GM18861 (cell line): ENCODE measurements at regions not wholly inside any gene's neighbourhood (a gene's known extent, or its start where the extent isn't known, plus 50 kb on each side); places are given as distances from the start of the nearest gene placed in this dataset.
"Not testable (repeated sequence)": the region's sequence is repeated elsewhere in the genome, so short reads cannot be mapped to it uniquely, and the experiment has no call there.

Source experiments
- ATAC-seq: cut with Tn5 transposase; IDR thresholded peaks from one replicate; pipeline ENCODE4 v1.9.1; 2021; ENCODE audit not compliant: unreplicated experiment

- no peak for ATAC-seq
These were observed 809.4 kb downstream of the PRELID2 start for GRCh38 chr5:145025775-145026174.

- ATAC-seq = no peak
These were observed 820.0 kb downstream of the PRELID2 start for GRCh38 chr5:145015146-145015545.

DNA sequence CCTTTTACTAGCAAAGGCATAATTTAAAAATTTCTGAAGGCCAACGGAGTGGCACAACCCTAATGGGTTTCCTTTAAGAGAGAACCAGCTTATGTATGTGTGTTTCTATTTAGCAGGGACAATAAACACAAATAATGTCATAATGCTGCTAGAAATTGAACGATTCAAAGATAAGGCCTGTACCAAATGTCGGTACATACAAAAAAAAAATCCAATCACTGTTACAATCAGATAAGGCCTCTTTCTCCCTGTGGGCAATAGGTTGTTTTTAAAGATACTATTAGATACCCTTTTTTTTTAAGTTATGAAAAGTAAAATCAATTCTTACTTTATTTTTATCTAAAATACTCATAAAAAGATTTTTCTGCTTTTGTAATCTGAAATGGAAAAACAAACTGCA is 821.0 kb downstream of the PRELID2 start:
- ATAC-seq = no peak

DNA sequence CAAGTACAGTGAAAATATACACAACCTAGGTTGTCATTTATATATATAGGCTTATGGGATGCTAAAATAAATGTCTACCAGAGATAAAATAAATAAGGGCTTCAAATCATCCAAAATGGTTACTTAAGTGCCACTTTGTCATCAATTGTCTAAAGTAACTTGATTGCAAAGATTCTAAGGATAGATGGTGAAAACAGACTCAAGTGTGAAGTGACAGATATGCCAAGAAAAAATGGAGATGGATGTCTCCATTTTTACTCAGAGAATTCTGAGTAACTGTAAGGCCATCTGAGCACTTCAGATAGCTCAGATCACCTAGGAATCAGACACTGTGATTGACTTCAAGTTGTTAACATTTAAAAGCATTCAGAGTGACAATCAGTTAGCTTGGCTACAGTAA is 824.3 kb downstream of the PRELID2 start:
- ATAC-seq = no peak

DNA sequence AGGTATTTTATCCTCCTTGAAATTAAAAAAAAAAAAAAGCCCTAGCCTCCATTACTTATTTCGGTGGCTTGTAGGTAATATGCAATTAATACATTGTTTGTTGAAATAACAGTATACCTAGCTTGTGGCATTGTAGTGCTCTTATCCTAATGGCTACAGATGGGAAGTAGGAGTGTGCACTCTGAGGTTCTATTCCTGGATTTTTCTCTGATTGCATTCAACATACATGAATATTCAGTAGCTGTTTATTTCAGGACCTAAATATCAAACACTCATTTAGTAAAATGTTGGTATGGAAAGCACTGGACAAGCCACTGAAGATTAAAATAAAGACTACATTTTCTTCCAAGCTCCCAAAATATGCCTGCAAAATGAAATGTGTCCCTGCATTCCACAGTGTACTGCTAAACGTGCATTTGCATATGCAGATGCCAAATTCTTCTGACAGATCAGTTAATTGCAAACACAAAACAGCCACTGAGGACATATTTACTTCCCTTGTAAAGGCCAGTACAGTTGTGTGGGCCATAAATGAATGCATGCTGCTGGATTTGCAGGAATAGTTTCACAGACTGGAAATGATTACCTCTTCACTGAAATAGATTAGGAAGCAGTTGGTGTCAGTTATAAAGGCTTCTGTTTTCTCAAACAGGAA is 826.1 kb downstream of the PRELID2 start:
- ATAC-seq = no peak

GRCh38 chr5:144994356-144994755 is 823.7 kb downstream of the KCTD16 start:
- ATAC-seq = not testable (repeated sequence)

GRCh38 chr5:144983101-144983500 is 812.4 kb downstream of the KCTD16 start:
- ATAC-seq = no peak

DNA sequence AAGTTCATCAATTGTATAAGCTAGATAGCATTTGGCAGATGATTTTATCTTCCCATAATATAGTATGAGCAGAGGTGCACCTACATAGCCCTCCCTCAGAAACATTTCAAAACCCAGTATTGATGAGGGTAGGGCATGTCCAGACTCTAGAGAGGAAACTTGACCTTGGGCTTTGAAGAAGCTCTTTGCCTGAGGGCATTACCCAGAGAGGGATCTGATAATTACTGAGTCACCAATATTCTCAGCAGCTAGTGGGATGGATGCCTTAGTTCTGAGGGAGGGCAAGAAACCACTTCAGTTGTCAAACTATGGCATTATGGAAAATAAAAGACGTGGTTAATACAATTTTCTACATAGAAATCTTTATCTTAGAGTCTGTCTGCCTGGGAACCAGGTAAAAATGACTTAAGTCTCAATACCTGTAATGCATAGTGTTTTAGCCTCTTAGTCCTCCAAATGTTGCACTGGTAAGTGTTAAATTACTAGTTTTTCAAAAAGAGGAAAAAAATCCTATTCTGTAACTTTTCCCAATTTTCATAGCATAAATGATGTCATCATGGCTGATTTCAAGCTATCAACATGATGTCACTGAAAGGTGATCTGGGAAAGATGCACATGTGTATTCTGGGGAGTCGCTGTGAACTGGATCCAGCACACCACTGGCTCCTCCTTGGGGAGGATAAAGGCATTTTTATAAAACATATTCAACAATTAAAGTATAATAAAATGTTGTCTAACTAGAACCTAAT is 809.0 kb downstream of the KCTD16 start:
- ATAC-seq = no peak

DNA sequence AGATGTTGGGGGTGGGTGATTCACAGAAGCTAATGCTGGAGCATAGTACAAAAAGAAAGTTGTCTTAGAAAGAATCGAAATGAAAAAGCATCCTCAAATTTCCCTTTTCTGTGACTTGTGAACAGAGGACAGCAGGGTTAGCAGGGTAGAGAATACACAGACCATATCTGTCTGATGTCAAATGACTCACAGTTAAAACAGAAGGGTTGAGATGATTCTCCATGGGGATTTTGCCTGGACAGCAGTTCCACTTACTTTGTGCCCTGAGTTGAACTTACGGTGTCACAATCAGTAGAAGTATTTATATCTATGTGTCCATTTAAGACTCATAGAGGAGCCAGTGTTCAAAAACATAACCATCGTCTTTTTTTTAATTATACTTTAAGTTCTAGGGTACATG is 801.6 kb downstream of the KCTD16 start:
- ATAC-seq = no peak

GRCh38 chr5:144971108-144971850 is 800.6 kb downstream of the KCTD16 start:
- ATAC-seq = no peak

DNA sequence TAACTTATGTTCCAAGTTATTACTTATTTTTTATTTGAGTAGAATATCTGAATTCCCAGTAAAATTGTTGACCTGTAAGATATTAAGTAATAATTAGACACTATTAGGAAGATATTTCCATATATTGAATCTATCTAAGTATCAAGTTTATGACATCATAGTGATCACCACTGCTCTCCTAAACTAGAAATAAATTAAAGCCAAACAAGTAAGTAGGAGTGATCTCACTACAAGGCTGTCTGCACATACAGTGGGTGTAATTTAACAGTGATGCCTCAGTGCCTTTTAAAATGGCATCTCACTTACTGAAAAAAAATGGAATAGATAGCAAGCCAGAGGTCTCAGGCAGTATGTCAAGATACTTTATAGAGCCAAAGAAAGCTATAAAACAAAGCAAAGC is 789.6 kb downstream of the KCTD16 start:
- ATAC-seq = no peak

GRCh38 chr5:144958002-144958401 is 787.3 kb downstream of the KCTD16 start:
- no peak for ATAC-seq

DNA sequence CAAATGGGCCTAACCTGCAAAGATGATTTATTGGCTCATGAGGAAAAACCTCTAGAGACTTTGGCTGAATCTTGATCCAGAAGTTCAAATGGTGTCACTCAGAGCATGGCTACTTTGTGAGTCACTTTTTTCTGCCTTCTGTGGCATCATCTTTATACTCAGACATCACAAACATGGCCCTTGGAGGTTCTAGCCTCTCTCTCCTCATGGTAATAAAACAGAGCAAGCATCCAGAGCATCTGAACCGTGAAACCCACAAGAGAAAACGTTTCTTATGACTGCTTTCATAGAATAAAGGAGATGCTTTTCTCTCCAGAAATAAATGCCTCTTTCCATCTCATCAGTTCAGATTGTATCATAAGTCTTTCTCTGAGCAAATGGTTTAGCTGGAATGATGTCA is 780.3 kb downstream of the KCTD16 start:
- no peak for ATAC-seq

DNA sequence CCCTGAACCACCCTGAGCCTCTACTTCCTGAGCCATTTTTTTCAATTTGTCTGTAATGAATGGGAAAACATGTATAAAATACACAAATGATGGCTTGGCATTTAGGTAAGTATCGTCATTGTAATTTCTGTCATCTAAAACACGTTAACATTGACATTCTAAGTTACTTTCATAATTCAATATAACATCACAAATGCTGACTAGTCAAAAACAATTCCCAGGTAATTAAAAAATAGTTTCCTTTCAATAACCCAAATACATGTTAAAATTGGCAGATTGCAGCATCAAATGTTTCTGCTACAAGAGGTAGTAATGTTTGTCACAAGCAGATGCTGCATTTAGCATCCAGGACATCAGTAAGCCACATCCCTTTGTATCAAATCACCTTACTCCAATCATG is 776.4 kb downstream of the KCTD16 start:
- no peak for ATAC-seq

DNA sequence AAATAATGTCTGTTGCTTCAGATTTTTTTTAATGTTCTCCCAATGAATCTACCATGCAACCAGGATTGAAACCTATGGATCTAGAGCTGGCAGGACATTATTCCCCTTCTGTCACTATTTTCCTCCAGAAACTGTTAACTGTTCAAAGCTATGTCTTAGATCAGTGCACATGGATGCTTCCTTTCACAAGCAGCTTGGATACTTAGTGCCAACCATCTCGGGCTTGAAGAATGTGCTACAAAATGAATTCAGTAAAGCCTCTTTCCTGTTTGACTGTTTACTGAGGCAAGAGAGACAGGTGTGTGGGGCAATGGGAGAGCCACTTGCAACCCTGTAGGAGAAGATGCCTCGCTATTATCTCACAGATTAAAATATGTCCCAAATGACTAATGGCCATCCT is 774.8 kb downstream of the KCTD16 start:
- ATAC-seq = no peak

- no peak for ATAC-seq
These were observed 774.3 kb downstream of the KCTD16 start for GRCh38 chr5:144944936-144945335.

GRCh38 chr5:144941004-144941403 is 770.3 kb downstream of the KCTD16 start:
- ATAC-seq = no peak

- no peak for ATAC-seq
These were observed 747.7 kb downstream of the KCTD16 start for GRCh38 chr5:144918371-144918770.

GRCh38 chr5:144915452-144915851 is 744.8 kb downstream of the KCTD16 start:
- no peak for ATAC-seq

DNA sequence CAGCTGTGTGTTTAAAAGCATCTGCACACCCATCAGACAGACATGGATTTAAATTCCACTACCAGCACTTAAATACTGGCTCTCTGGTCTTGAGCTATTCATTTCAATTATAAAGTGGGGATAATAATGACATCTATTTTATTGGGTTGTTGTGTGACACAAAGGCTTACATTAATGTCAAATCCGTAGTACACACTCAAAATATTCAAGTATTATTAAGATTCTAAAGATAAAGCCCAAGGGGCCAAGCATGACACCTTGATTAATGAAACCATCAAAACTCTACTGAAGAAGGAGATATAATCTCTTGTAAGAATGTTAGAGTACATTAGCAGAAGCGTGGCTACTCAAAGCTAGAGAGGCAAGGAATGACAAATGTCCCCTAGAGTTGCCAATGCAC is 743.0 kb downstream of the KCTD16 start:
- no peak for ATAC-seq

GRCh38 chr5:144896473-144896872 is 725.8 kb downstream of the KCTD16 start:
- no peak for ATAC-seq

DNA sequence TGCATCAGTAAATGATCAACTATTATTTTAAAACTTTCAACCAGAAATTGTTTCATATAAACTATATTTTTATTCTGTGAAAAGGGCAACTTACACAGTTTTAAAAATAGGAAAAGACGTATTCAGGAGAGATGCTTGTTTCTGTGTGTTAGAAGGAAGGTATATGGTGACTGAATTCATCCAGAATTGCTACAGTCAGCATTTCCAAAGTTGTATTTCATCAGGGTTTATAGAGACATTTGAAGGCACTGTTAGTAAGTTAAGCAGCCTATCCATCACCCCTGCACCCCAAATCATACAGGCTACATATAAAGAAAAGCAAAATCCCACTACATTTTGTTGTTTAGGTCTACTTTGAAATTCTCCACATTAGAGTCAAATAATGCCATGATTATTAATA is 716.0 kb downstream of the KCTD16 start:
- ATAC-seq = no peak
